ENCODE measurements at regions not wholly inside any gene's neighbourhood (a gene's known extent, or its start where the extent isn't known, plus 50 kb on each side); places are given as distances from the start of the nearest gene placed in this dataset.

- TF ChIP-seq POLR2AphosphoS5 (IDR thresholded peaks at IDR 0.05; ENCODE audit: insufficient read depth in 1 of 2, low read depth in 1 of 2) (no peak), POLR2A (IDR thresholded peaks at IDR 0.05) (no peak)
- TF ChIP-seq, protein P1, sequence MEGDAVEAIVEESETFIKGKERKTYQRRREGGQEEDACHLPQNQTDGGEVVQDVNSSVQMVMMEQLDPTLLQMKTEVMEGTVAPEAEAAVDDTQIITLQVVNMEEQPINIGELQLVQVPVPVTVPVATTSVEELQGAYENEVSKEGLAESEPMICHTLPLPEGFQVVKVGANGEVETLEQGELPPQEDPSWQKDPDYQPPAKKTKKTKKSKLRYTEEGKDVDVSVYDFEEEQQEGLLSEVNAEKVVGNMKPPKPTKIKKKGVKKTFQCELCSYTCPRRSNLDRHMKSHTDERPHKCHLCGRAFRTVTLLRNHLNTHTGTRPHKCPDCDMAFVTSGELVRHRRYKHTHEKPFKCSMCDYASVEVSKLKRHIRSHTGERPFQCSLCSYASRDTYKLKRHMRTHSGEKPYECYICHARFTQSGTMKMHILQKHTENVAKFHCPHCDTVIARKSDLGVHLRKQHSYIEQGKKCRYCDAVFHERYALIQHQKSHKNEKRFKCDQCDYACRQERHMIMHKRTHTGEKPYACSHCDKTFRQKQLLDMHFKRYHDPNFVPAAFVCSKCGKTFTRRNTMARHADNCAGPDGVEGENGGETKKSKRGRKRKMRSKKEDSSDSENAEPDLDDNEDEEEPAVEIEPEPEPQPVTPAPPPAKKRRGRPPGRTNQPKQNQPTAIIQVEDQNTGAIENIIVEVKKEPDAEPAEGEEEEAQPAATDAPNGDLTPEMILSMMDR (IDR thresholded peaks at IDR 0.05) = no peak
- no peak for DNase-seq (ENCODE audit: extremely low spot score in 2 of 2)
- Histone ChIP-seq H3K4me1 (peaks cover 4% of the 10 kb centered on the region), H3K27me3 (no peaks in the 10 kb centered on the region), H3K9me3 (no peaks in the 10 kb centered on the region), H3K36me3 (no peaks in the 10 kb centered on the region), H3K27ac (no peak overlapping the region), H3K4me3 (no peak overlapping the region)
- intact Hi-C loops (cut with DNase I) = no loop called here
Observed at GRCh38 chr22:27116312-27117086, 459.1 kb downstream of the MIAT start.

DNA sequence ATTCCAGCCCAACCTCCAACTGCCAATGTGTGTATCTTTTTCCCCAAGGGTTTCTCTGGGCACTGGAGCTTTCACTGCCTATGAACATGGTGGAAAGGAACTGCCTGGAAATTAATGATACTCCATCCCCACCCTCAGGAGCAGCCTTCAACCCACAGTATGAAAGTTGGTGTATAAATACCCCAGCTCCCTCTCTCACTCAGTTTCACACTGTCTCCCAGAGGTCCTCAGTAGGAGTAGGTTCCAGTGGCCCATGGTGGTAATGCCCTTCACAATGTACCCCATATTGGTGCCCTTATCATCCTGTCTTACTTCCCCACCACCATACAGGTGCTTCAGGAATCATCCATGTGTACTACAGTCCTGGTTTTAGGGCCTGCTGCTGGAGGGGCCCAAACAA, 462.6 kb downstream of the MIAT start:
- Histone ChIP-seq H3K36me3 (no peaks in the 10 kb centered on the region), H3K4me3 (no peak overlapping the region), H3K4me1 (no peaks in the 10 kb centered on the region), H3K27me3 (no peaks in the 10 kb centered on the region), H3K9me3 (no peaks in the 10 kb centered on the region), H3K27ac (no peak overlapping the region)
- intact Hi-C loops (cut with DNase I) = no loop called here
- DNase-seq (ENCODE audit: extremely low spot score in 2 of 2) = no peak
- TF ChIP-seq POLR2AphosphoS5 (IDR thresholded peaks at IDR 0.05; ENCODE audit: insufficient read depth in 1 of 2, low read depth in 1 of 2) (no peak), POLR2A (IDR thresholded peaks at IDR 0.05) (no peak)
- TF ChIP-seq, protein P1 (IDR thresholded peaks at IDR 0.05) = no peak

GRCh38 chr22:27122574-27122973, 465.2 kb downstream of the MIAT start:
- Histone ChIP-seq H3K27ac (no peak overlapping the region), H3K9me3 (no peaks in the 10 kb centered on the region), H3K4me1 (no peaks in the 10 kb centered on the region), H3K27me3 (no peaks in the 10 kb centered on the region), H3K36me3 (no peaks in the 10 kb centered on the region), H3K4me3 (no peak overlapping the region)
- no peak for DNase-seq (ENCODE audit: extremely low spot score in 2 of 2)
- intact Hi-C loops (cut with DNase I) = no loop called here
- no peak for TF ChIP-seq POLR2AphosphoS5 (IDR thresholded peaks at IDR 0.05; ENCODE audit: insufficient read depth in 1 of 2, low read depth in 1 of 2)
- TF ChIP-seq, protein P1 (IDR thresholded peaks at IDR 0.05) = no peak
- no peak for TF ChIP-seq POLR2A (IDR thresholded peaks at IDR 0.05)

DNA sequence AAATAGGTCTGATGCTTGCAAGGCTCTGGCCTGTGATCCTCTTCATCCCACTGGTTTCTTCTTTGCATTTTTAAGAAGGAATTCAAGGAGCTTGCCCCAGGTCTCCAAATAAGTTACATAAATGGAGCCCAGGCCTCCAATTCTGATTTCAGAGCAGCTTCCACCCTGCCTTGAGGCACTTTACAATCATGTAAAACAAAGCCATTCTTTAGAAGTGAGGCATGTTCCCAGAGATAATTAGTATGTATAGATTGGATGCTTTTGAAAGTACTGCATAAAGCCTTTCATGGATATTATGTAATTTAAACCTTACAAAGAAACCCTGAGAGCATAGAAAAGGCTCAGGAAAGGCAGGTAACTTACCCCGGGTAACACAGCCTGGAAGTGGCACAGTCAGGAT, 466.5 kb downstream of the MIAT start:
- H3K4me3 ChIP-seq = no peak overlapping the region
- DNase-seq (ENCODE audit: extremely low spot score in 2 of 2) = no peak
- no peaks in the 10 kb centered on the region for H3K27me3 ChIP-seq
- H3K36me3 ChIP-seq = no peaks in the 10 kb centered on the region
- no peak overlapping the region for H3K27ac ChIP-seq
- intact Hi-C loops (cut with DNase I) = no loop called here
- H3K9me3 ChIP-seq = no peaks in the 10 kb centered on the region
- TF ChIP-seq, protein P1 (IDR thresholded peaks at IDR 0.05) = no peak
- TF ChIP-seq POLR2AphosphoS5 (IDR thresholded peaks at IDR 0.05; ENCODE audit: insufficient read depth in 1 of 2, low read depth in 1 of 2) (no peak), POLR2A (IDR thresholded peaks at IDR 0.05) (no peak)
- no peaks in the 10 kb centered on the region for H3K4me1 ChIP-seq

DNA sequence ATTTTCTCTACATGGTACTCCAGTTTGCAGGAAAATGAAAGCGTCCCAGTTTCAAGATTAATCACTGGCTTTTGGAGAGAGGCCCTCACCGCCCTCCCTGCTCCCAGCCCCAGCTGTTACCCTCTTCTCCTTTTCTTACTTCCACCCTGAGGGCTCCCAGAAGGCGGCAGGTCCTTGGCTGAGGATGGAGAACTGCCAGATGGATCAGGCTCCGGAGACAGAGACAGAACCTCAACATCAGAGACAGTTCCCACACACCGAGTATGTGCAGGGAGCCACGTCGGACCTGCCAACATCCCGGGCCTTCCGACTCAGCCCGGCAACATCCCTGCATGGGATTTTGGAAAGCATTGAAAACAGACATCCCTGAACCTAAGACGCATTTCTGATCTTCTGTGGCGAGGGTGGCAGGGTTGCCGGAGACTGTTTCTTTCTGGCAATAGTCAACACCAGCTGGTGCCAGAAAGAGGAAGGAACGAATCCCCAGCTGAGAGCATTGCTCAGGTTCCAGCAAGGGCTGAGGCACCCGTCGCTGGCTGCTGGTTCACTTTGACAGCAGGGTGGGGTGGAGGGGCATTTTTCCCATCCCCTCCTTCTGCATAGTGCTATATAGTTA, 467.1 kb downstream of the MIAT start:
- no peaks in the 10 kb centered on the region for H3K27me3 ChIP-seq
- H3K27ac ChIP-seq = no peak overlapping the region
- TF ChIP-seq POLR2A (IDR thresholded peaks at IDR 0.05) (no peak), POLR2AphosphoS5 (IDR thresholded peaks at IDR 0.05; ENCODE audit: insufficient read depth in 1 of 2, low read depth in 1 of 2) (no peak)
- TF ChIP-seq, protein P1 (IDR thresholded peaks at IDR 0.05) = no peak
- no peaks in the 10 kb centered on the region for H3K9me3 ChIP-seq
- H3K36me3 ChIP-seq = no peaks in the 10 kb centered on the region
- intact Hi-C loops (cut with DNase I) = no loop called here
- DNase-seq (ENCODE audit: extremely low spot score in 2 of 2) = no peak
- H3K4me1 ChIP-seq = no peaks in the 10 kb centered on the region
- no peak overlapping the region for H3K4me3 ChIP-seq

Measured in vagina (tissue), 2 donors.